ENCODE measurements at regions not wholly inside any gene's neighbourhood (a gene's known extent, or its start where the extent isn't known, plus 50 kb on each side); places are given as distances from the start of the nearest gene placed in this dataset.
A peak's percentile ranks its signal among the peaks of the same experiment; 100 is the strongest.

DNA sequence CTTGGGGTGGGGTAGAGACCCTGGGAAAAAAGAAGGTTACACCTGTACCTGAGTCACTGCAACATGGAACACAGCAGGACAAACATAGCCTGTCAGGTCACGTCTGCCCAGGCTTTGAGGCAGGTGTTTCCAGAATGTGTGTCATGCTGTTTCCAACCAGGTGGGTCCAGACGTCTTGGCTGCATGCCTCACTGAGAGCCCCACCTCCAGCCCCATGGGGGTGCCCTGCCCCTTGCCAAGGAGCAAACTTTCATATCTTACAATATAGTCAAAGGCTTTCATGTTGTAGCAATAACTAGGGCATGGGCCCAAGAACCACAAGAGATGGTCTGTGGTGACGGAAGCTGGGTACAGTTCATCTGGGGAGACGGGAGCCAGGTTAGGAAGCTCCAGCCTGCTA lies 499.7 kb downstream of the BCL11A start:
- Histone ChIP-seq H3K4me3 (no peak overlapping the region), H3K4me1 (peaks cover 12% of the 10 kb centered on the region), H3K27ac (no peak overlapping the region), H3K36me3 (ENCODE audit: insufficient read depth in 1 of 2, low read depth in 1 of 2) (no peaks in the 10 kb centered on the region), H3K27me3 (ENCODE audit: insufficient read depth in 3 of 3, low read length in 2 of 3) (peaks cover 0 to 3% (median 0%) of the 10 kb centered on the region in 3 donors), H3K9me3 (no peaks in the 10 kb centered on the region)
- no peak for ATAC-seq
- 59 to 65% (median 60%) methylated on average over 4 of the region's 4 CpGs for WGBS, 3 donors
- intact Hi-C loops (cut with DNase I), result no loop called here
- TF ChIP-seq, protein P1, sequence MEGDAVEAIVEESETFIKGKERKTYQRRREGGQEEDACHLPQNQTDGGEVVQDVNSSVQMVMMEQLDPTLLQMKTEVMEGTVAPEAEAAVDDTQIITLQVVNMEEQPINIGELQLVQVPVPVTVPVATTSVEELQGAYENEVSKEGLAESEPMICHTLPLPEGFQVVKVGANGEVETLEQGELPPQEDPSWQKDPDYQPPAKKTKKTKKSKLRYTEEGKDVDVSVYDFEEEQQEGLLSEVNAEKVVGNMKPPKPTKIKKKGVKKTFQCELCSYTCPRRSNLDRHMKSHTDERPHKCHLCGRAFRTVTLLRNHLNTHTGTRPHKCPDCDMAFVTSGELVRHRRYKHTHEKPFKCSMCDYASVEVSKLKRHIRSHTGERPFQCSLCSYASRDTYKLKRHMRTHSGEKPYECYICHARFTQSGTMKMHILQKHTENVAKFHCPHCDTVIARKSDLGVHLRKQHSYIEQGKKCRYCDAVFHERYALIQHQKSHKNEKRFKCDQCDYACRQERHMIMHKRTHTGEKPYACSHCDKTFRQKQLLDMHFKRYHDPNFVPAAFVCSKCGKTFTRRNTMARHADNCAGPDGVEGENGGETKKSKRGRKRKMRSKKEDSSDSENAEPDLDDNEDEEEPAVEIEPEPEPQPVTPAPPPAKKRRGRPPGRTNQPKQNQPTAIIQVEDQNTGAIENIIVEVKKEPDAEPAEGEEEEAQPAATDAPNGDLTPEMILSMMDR (IDR thresholded peaks at IDR 0.05), result no peak
- no peak for DNase-seq

DNA sequence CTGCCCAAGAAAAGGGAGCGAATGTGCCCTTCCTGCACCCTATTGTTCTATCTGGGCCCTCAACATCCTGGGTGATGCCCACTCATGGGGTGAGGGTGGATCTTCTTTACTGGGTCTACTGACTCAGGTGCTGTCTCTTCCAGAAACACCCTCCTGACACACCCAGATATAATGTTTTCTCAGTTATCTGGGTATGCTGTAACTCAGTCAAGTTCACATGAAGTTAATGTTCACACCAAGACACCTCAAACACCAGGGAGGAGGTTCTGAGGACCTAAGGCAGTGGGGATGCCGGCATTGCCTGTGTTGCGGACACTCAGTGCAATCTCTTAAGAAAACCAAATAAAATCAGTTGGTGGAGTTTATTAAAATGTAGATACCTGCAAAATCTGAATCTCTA lies 500.9 kb downstream of the BCL11A start:
- Histone ChIP-seq H3K27ac (no peak overlapping the region), H3K4me1 (peaks cover 12% of the 10 kb centered on the region), H3K4me3 (no peak overlapping the region), H3K27me3 (ENCODE audit: insufficient read depth in 3 of 3, low read length in 2 of 3) (peaks cover 0 to 3% (median 0%) of the 10 kb centered on the region in 3 donors), H3K9me3 (no peaks in the 10 kb centered on the region), H3K36me3 (ENCODE audit: insufficient read depth in 1 of 2, low read depth in 1 of 2) (no peaks in the 10 kb centered on the region)
- TF ChIP-seq, protein P1 (IDR thresholded peaks at IDR 0.05), result no peak
- ATAC-seq (no peak), DNase-seq (no peak)
- intact Hi-C loops (cut with DNase I), result no loop called here
- WGBS, 3 donors, result 90 to 98% (median 97%) methylated on average over 3 of the region's 3 CpGs

DNA sequence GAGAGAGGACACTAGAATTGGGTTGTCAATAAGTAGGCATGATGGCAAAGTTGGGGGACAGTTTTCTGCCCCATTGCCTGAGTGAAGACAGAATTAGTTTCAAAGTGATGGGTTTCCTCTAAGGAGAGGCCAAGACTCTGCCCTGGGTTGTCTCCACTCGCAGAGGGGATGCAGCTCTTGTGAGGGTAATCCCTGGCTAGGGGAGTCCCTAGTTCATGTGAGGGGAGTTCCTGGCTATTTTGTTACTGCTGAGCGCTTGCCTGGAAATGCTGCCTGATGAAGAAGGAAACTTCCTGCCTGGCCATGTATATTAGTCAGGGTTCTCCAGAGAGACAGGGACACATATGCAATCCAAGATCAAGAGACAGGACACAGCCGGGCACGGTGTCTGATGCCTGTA lies 501.5 kb downstream of the BCL11A start:
- no peak for DNase-seq
- TF ChIP-seq, protein P1 (IDR thresholded peaks at IDR 0.05), result no peak
- no peak for ATAC-seq
- H3K27ac ChIP-seq, result no peak overlapping the region
- peaks cover 0 to 3% (median 0%) of the 10 kb centered on the region in 3 donors for H3K27me3 ChIP-seq (ENCODE audit: insufficient read depth in 3 of 3, low read length in 2 of 3)
- H3K9me3 ChIP-seq, result no peaks in the 10 kb centered on the region
- no peaks in the 10 kb centered on the region for H3K36me3 ChIP-seq (ENCODE audit: insufficient read depth in 1 of 2, low read depth in 1 of 2)
- intact Hi-C loops (cut with DNase I), result no loop called here
- H3K4me1 ChIP-seq, result peaks cover 12% of the 10 kb centered on the region
- no peak overlapping the region for H3K4me3 ChIP-seq
- 89 to 91% (median 91%) methylated on average over 4 of the region's 4 CpGs for WGBS, 3 donors

DNA sequence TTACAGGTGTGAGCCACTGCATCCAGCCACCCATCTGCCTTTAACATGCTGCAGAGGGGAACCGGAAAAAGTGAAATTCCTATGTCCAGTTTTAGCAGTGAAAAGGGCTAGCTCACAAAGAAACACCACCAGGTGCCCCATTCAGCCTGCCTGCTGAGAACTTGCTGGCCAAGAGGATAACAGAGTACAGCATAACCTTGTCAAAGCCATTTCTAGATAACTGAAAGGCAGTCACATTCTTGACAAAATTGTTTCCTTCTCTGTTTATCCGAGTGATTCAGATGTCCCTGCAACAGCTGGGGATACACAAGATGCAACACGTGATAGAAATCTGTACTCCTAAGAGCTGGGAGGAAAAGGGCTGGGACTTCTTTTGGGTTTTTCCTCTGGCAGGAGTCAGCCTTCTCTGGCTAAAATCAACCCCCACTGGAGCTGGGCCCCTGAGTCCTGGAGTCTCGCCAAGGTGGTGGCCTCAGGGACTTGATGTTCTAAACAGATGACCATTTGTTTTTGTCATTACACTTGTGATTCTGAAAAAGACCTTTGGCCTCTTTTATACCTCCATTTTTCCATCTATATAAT lies 505.4 kb downstream of the BCL11A start:
- TF ChIP-seq, protein P1 (IDR thresholded peaks at IDR 0.05), result no peak
- intact Hi-C loops (cut with DNase I), result no loop called here
- Histone ChIP-seq H3K36me3 (ENCODE audit: insufficient read depth in 1 of 2, low read depth in 1 of 2) (no peaks in the 10 kb centered on the region), H3K9me3 (no peaks in the 10 kb centered on the region), H3K4me1 (no peaks in the 10 kb centered on the region), H3K4me3 (no peak overlapping the region), H3K27ac (no peak overlapping the region), H3K27me3 (ENCODE audit: insufficient read depth in 3 of 3, low read length in 2 of 3) (no peaks in the 10 kb centered on the region)
- ATAC-seq (peak in 1 of 4 donors; percentile 32), DNase-seq (peak in 1 of 2 donors; percentile 69)
- 32 to 45% (median 34%) methylated on average over 4 of the region's 4 CpGs for WGBS, 3 donors

DNA sequence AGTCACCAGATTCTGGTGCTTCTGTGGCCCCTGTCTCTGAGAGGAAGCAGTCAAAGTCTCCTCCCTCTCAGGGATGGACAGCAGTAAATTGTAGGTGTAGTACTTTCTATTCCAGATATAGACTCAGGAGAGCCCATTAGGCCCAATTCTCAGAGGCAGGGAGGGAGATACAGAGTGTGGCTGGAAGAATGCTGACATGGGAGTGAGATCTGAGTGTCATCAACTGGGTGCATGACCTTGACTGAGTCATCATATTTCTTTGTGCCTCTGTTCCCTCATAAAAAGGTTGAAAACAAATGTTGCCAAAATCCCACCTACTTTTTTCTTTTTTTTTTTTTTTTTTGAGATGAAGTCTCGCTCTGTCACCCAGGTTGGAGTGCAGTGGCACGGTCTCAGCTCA lies 506.1 kb downstream of the BCL11A start:
- H3K27ac ChIP-seq, result no peak overlapping the region
- no peaks in the 10 kb centered on the region for H3K9me3 ChIP-seq
- H3K27me3 ChIP-seq (ENCODE audit: insufficient read depth in 3 of 3, low read length in 2 of 3), result no peaks in the 10 kb centered on the region
- no peaks in the 10 kb centered on the region for H3K4me1 ChIP-seq
- H3K36me3 ChIP-seq (ENCODE audit: insufficient read depth in 1 of 2, low read depth in 1 of 2), result no peaks in the 10 kb centered on the region
- 93 to 100% (median 97%) methylated on average over 2 of the region's 2 CpGs for WGBS, 3 donors
- TF ChIP-seq, protein P1 (IDR thresholded peaks at IDR 0.05), result no peak
- no peak overlapping the region for H3K4me3 ChIP-seq
- DNase-seq (no peak), ATAC-seq (no peak)
- intact Hi-C loops (cut with DNase I), result no loop called here
